ENCODE measurements at regions not wholly inside any gene's neighbourhood (a gene's known extent, or its start where the extent isn't known, plus 50 kb on each side); places are given as distances from the start of the nearest gene placed in this dataset.

GRCh38 chr2:223513771-223514455, 88.2 kb downstream of the SCG2 start:
- no peak for TF ChIP-seq CTCF (conservative IDR thresholded peaks at IDR 0.05)
- no peak overlapping the region for H3K23ac ChIP-seq (ENCODE audit: insufficient read length, low read depth, low read length)
- no peak overlapping the region for H3K4me3 Mint-ChIP-seq
- DNase-seq, result no peak
- H3K27me3 Mint-ChIP-seq (ENCODE audit: low read depth), result peaks cover 16% of the 10 kb centered on the region; the same call in 1 of the 2 replicates
- H3K27me3 ChIP-seq (ENCODE audit: insufficient read depth, low read length), result no peaks in the 10 kb centered on the region
- no peak overlapping the region for H2BK5ac ChIP-seq (ENCODE audit: insufficient read length, low read length)
- no peak overlapping the region for H4K8ac ChIP-seq (replicated peaks; ENCODE audit: insufficient read length, low read depth, low read length)
- H3K79me2 ChIP-seq (ENCODE audit: insufficient read depth, low read length), result no peaks in the 10 kb centered on the region; the same call in 1 of the 2 replicates
- H2AFZ ChIP-seq (ENCODE audit: low read length), result no peak overlapping the region
- H3K23me2 ChIP-seq (ENCODE audit: insufficient read length, low read depth, low read length, poor library complexity, severe bottlenecking), result no peaks in the 10 kb centered on the region
- H2AK5ac ChIP-seq (ENCODE audit: insufficient read length, low read length), result no peak overlapping the region
- H3K9me3 Mint-ChIP-seq, result no peaks in the 10 kb centered on the region
- no peaks in the 10 kb centered on the region for H4K20me1 ChIP-seq (ENCODE audit: control insufficient read depth, insufficient read depth, insufficient read length)
- no peak overlapping the region for H3K4me2 ChIP-seq (ENCODE audit: insufficient read depth, insufficient read length, low read length)
- no peak overlapping the region for H3K9ac ChIP-seq (ENCODE audit: extremely low read depth, insufficient read length, low read length)
- WGBS (ENCODE audit: extremely low coverage, insufficient read length, low lambda C conversion rate), result no CpG with 5 or more reads among the region's 4 CpGs
- H3T11ph ChIP-seq (ENCODE audit: low read length), result no peak overlapping the region
- no peaks in the 10 kb centered on the region for H3K36me3 Mint-ChIP-seq (ENCODE audit: insufficient read depth in 1 of 3, low read depth in 3 of 3)
- H3K27ac ChIP-seq (ENCODE audit: insufficient read length, low read depth, low read length), result no peak overlapping the region
- no peak overlapping the region for H3K18ac ChIP-seq (ENCODE audit: insufficient read length, low read depth, low read length)
- no peak overlapping the region for H2BK12ac ChIP-seq (ENCODE audit: insufficient read length, low read depth, low read length)
- H4K91ac ChIP-seq (ENCODE audit: insufficient read length, low read depth, low read length), result no peak overlapping the region
- H3K56ac ChIP-seq (ENCODE audit: insufficient read length, low read depth, low read length), result no peak overlapping the region
- no peaks in the 10 kb centered on the region for H3K9me3 ChIP-seq (ENCODE audit: control insufficient read depth, low read depth, low read length)
- no peak overlapping the region for H3K4ac ChIP-seq (ENCODE audit: low read depth, low read length)
- no peak overlapping the region for H2BK15ac ChIP-seq (ENCODE audit: low read depth, low read length)
- no peaks in the 10 kb centered on the region for H3K79me1 ChIP-seq (ENCODE audit: insufficient read depth, low read depth, low read length, poor library complexity, severe bottlenecking)
- no peak overlapping the region for H2BK120ac ChIP-seq (ENCODE audit: low read depth, low read length, poor library complexity, severe bottlenecking)
- H3K4me1 ChIP-seq (ENCODE audit: insufficient read depth, low read length), result no peaks in the 10 kb centered on the region
- no peak overlapping the region for H2BK20ac ChIP-seq (ENCODE audit: low read depth, low read length, poor library complexity, severe bottlenecking)
- no peak overlapping the region for H3K14ac ChIP-seq (ENCODE audit: insufficient read depth, low read length)
- H4K5ac ChIP-seq (ENCODE audit: insufficient read length, low read depth, low read length), result no peak overlapping the region
- peak overlapping the region in 1 of 3 experiments; percentile 61; a peak in 1 of 7 replicates for H3K27ac Mint-ChIP-seq
- H3K4me1 Mint-ChIP-seq, result peaks cover 9% of the 10 kb centered on the region in 2 experiments

Measured in H9 (cell line).